AG20443 (cell line): ENCODE measurements at regions not wholly inside any gene's neighbourhood (a gene's known extent, or its start where the extent isn't known, plus 50 kb on each side); places are given as distances from the start of the nearest gene placed in this dataset.
A peak's percentile ranks its signal among the peaks of the same experiment; 100 is the strongest.
"Not testable (repeated sequence)": the region's sequence is repeated elsewhere in the genome, so short reads cannot be mapped to it uniquely, and the experiment has no call there.

Source experiments
- DNase-seq: peaks from one replicate; pipeline ENCODE4 v3.0.0; 2012; ENCODE audit warnings: low spot score, mixed read lengths

GRCh38 chr5:68115584-68115983 lies 100.0 kb upstream of the PIK3R1 start:
- no peak for DNase-seq

GRCh38 chr5:68114378-68115040 lies 101.0 kb upstream of the PIK3R1 start:
- peak; percentile 84 for DNase-seq

- DNase-seq, result no peak
These were observed 102.9 kb upstream of the PIK3R1 start for GRCh38 chr5:68112658-68113057.

GRCh38 chr5:68110894-68111293 lies 104.7 kb upstream of the PIK3R1 start:
- DNase-seq, result no peak

GRCh38 chr5:68110264-68110663 lies 105.3 kb upstream of the PIK3R1 start:
- no peak for DNase-seq

- DNase-seq, result not testable (repeated sequence)
These were observed 111.3 kb upstream of the PIK3R1 start for GRCh38 chr5:68104217-68104616.

GRCh38 chr5:68103297-68103696 lies 112.3 kb upstream of the PIK3R1 start:
- DNase-seq, result not testable (repeated sequence)

- DNase-seq, result no peak
These were observed 116.2 kb upstream of the PIK3R1 start for GRCh38 chr5:68099327-68099726.

- DNase-seq, result no peak
These were observed 121.9 kb upstream of the PIK3R1 start for GRCh38 chr5:68093455-68094159.

- DNase-seq, result peak; percentile 55
These were observed 127.3 kb upstream of the PIK3R1 start for GRCh38 chr5:68088302-68088701.

- DNase-seq, result no peak
These were observed 127.7 kb upstream of the PIK3R1 start for GRCh38 chr5:68087866-68088265.

GRCh38 chr5:68086857-68087256 lies 128.7 kb upstream of the PIK3R1 start:
- DNase-seq, result peak; percentile 80

- DNase-seq, result no peak
These were observed 129.1 kb upstream of the PIK3R1 start for GRCh38 chr5:68086439-68086838.

- DNase-seq, result no peak
These were observed 131.2 kb upstream of the PIK3R1 start for GRCh38 chr5:68084396-68084795.

- no peak for DNase-seq
These were observed 135.1 kb upstream of the PIK3R1 start for GRCh38 chr5:68080282-68081050.

GRCh38 chr5:68077349-68077894 lies 138.1 kb upstream of the PIK3R1 start:
- no peak for DNase-seq

- no peak for DNase-seq
These were observed 140.9 kb upstream of the PIK3R1 start for GRCh38 chr5:68074633-68075032.

- no peak for DNase-seq
These were observed 141.4 kb upstream of the PIK3R1 start for GRCh38 chr5:68074048-68074632.

- peak; percentile 50 for DNase-seq
These were observed 143.8 kb upstream of the PIK3R1 start for GRCh38 chr5:68071736-68072135.

GRCh38 chr5:68071282-68071632 lies 144.3 kb upstream of the PIK3R1 start:
- DNase-seq, result no peak

- DNase-seq, result peak; percentile 30
These were observed 144.8 kb upstream of the PIK3R1 start for GRCh38 chr5:68070591-68071281.
